CD4-positive, alpha-beta memory T cell (primary cell): ENCODE measurements at regions not wholly inside any gene's neighbourhood (a gene's known extent, or its start where the extent isn't known, plus 50 kb on each side); places are given as distances from the start of the nearest gene placed in this dataset.
A peak's percentile ranks its signal among the peaks of the same experiment; 100 is the strongest.

Experiments
- CTCF ChIA-PET: fragments of 350-600 bp; sonication (Branson Sonifier 250); formaldehyde crosslinking; loops from one replicate; lab custom pipeline; 2021; ENCODE audit warnings: inconsistent platforms; ENCODE audit not compliant: partially characterized antibody; lab: Charles Lee
- POLR2A ChIA-PET: fragments of 350-600 bp; sonication (Branson Sonifier 250); formaldehyde crosslinking; loops from one replicate; lab custom pipeline; 2021; ENCODE audit not compliant: partially characterized antibody; lab: Charles Lee
- DNase-seq, 5 donors: peaks; one replicate each; pipeline versions ENCODE4 v3.0.0 to v3.0.0-alpha.2; 2020 to 2022; ENCODE audit warnings: mixed read lengths in 1 of 5
- H3K27ac ChIP-seq: one replicate; pipeline ENCODE4 v1.7.0; 2013; ENCODE audit warnings: low read depth, low read length
- H3K27me3 ChIP-seq: 2 replicates; pipeline ENCODE4 v1.7.0; 2013; ENCODE audit warnings: mild to moderate bottlenecking, low read length, moderate library complexity; ENCODE audit not compliant: insufficient read depth
- H3K36me3 ChIP-seq: 2 replicates; pipeline ENCODE4 v1.7.0; 2013; ENCODE audit warnings: mild to moderate bottlenecking, low read length, moderate library complexity; ENCODE audit not compliant: insufficient read depth
- H3K4me1 ChIP-seq: 2 replicates; pipeline ENCODE4 v1.7.0; 2013; ENCODE audit warnings: mild to moderate bottlenecking, low read length, moderate library complexity; ENCODE audit not compliant: insufficient read depth
- H3K4me3 ChIP-seq, 2 donors: one replicate each; pipeline ENCODE4 v1.7.0; 2013; ENCODE audit warnings: low read length in 2 of 2, mild to moderate bottlenecking in 1 of 2
- H3K9me3 ChIP-seq, 2 donors: one replicate each; pipeline ENCODE4 v1.7.0; 2013; ENCODE audit warnings: low read length in 2 of 2, control low read depth in 1 of 2; ENCODE audit not compliant: control insufficient read depth in 1 of 2
- H3K27ac Mint-ChIP-seq, 7 donors: one replicate each; pipeline ENCODE4 v1.8.0; 2020 to 2021; ENCODE audit warnings: mixed read lengths in 7 of 7, mild to moderate bottlenecking in 6 of 7, inconsistent platforms in 3 of 7, moderate library complexity in 3 of 7
- H3K27me3 Mint-ChIP-seq, 2 donors: one replicate each; pipeline ENCODE4 v1.8.0; 2020 to 2021; ENCODE audit warnings: mixed read lengths in 2 of 2
- H3K36me3 Mint-ChIP-seq, 2 donors: one replicate each; pipeline ENCODE4 v1.8.0; 2020 to 2021; ENCODE audit warnings: mixed read lengths in 2 of 2, inconsistent platforms in 1 of 2, mild to moderate bottlenecking in 1 of 2
- H3K4me1 Mint-ChIP-seq, 4 donors: one replicate each; pipeline ENCODE4 v1.8.0; 2020 to 2021; ENCODE audit warnings: mixed read lengths in 4 of 4, mild to moderate bottlenecking in 1 of 4
- H3K4me3 Mint-ChIP-seq, 8 donors: one replicate each; pipeline ENCODE4 v1.8.0; 2020 to 2021; ENCODE audit warnings: mixed read lengths in 8 of 8, mild to moderate bottlenecking in 7 of 8, moderate library complexity in 6 of 8, inconsistent platforms in 3 of 8
- H3K9me3 Mint-ChIP-seq, 8 donors: one replicate each; pipeline ENCODE4 v1.8.0; 2020 to 2021; ENCODE audit warnings: mixed read lengths in 8 of 8, mild to moderate bottlenecking in 5 of 8, inconsistent platforms in 3 of 8, moderate library complexity in 1 of 8
- intact Hi-C: fragments of 100-400 bp; cut with micrococcal nuclease; formaldehyde crosslinking; loops from one replicate; pipeline ENCODE4 v1.15.1; 2023

GRCh38 chr14:22304326-22304725, 284.7 kb downstream of the DAD1 start:
- intact Hi-C loops, result loop anchor here (5.0 kb wide), 1 partner anchor 253 kb away; no protein-coding TSS in a partner anchor

DNA sequence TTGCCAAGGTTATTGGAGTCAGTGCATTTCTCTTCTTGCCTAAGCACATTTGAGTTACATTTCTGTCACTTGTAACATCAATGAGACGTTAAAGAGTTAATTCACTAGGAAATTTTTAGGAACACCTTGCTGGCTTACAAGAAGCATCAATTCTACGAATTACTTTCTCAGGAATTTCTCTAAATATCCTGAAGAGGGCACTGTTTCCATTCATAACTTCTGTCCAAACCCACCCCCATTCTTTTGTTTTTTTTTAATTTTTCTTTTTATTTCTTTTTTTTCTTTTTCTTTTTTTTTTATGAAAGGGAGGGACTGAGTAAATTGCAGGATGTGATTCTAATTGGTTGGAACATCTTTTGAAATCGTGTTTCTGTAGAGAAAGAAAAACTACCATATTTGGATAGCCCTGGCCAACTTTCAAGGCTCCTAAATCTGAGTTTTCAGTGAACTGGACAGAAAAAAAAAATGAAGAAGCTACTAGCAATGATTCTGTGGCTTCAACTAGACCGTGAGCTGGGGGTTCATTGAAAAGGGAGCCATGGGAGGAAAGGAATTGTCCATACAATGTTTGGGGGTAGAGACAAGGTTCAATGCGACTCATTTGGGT, 285.3 kb downstream of the DAD1 start:
- CTCF ChIA-PET, result interaction anchor here (0.7 kb wide), 1 partner anchor 267 kb away, joined by 3 read pairs; no protein-coding TSS in a partner anchor
- no peak overlapping the region for H3K27ac ChIP-seq
- peak overlapping the region in 5 of 7 donors; percentile 10 to 68 (median 53) for H3K27ac Mint-ChIP-seq

More at GRCh38 chr14:22304326-22304725, 284.7 kb downstream of the DAD1 start:
- no peak overlapping the region for H3K27ac ChIP-seq
- DNase-seq, result no peak
- no peak overlapping the region for H3K4me3 ChIP-seq
- H3K4me1 ChIP-seq, result no peaks in the 10 kb centered on the region
- H3K27me3 ChIP-seq, result no peaks in the 10 kb centered on the region
- no peaks in the 10 kb centered on the region for H3K9me3 ChIP-seq
- no peaks in the 10 kb centered on the region for H3K4me1 Mint-ChIP-seq
- H3K4me3 Mint-ChIP-seq, result peak overlapping the region in 7 of 8 donors; percentile 57 to 80 (median 66)
- POLR2A ChIA-PET, result interaction anchor here (0.8 kb wide), 1 partner anchor 185 kb away, joined by 3 read pairs; no protein-coding TSS in a partner anchor
- no peaks in the 10 kb centered on the region for H3K36me3 Mint-ChIP-seq
- no peaks in the 10 kb centered on the region for H3K9me3 Mint-ChIP-seq
- no peaks in the 10 kb centered on the region for H3K36me3 ChIP-seq
- H3K27ac Mint-ChIP-seq, result no peak overlapping the region
- no peaks in the 10 kb centered on the region for H3K27me3 Mint-ChIP-seq
- CTCF ChIA-PET, result interaction anchor here (0.7 kb wide), 1 partner anchor 266 kb away, joined by 3 read pairs; no protein-coding TSS in a partner anchor

DNA sequence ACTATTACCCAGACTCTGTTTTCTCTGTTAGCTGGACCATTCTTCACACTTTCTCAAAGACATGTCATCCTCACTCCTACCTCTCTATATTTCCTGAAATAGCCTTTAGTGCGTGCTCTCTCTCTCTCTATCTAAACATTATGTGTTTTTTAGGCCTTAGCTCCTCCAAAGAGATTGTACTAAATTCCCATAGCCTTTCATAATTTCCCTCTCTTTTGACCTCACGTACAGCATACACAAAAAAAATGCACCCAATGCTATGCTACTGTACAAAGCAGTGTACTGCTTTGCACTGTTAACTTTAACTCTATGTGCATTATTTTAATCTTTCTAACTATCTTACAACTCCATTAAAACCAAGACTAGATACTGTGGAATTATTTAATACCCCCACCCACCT, 288.4 kb downstream of the DAD1 start:
- no peaks in the 10 kb centered on the region for H3K4me1 Mint-ChIP-seq
- H3K27ac Mint-ChIP-seq, result no peak overlapping the region
- DNase-seq, result no peak
- no peaks in the 10 kb centered on the region for H3K9me3 Mint-ChIP-seq
- H3K4me3 Mint-ChIP-seq, result no peak overlapping the region
- Histone ChIP-seq H3K9me3 (no peaks in the 10 kb centered on the region), H3K27ac (no peak overlapping the region), H3K4me1 (no peaks in the 10 kb centered on the region), H3K4me3 (no peak overlapping the region), H3K27me3 (no peaks in the 10 kb centered on the region), H3K36me3 (no peaks in the 10 kb centered on the region)
- CTCF ChIA-PET, result no interaction called here
- POLR2A ChIA-PET, result no interaction called here
- no peaks in the 10 kb centered on the region for H3K27me3 Mint-ChIP-seq
- intact Hi-C loops, result loop anchor here (5.0 kb wide), 1 partner anchor 257 kb away; no protein-coding TSS in a partner anchor
- H3K36me3 Mint-ChIP-seq, result no peaks in the 10 kb centered on the region

More for the DNA sequence above, 285.3 kb downstream of the DAD1 start:
- Histone ChIP-seq H3K9me3 (no peaks in the 10 kb centered on the region), H3K4me1 (no peaks in the 10 kb centered on the region), H3K4me3 (no peak overlapping the region), H3K27me3 (no peaks in the 10 kb centered on the region), H3K36me3 (no peaks in the 10 kb centered on the region)
- POLR2A ChIA-PET, result interaction anchor here (0.8 kb wide), 1 partner anchor 186 kb away, joined by 3 read pairs; no protein-coding TSS in a partner anchor
- no peaks in the 10 kb centered on the region for H3K4me1 Mint-ChIP-seq
- H3K36me3 Mint-ChIP-seq, result no peaks in the 10 kb centered on the region
- H3K27me3 Mint-ChIP-seq, result no peaks in the 10 kb centered on the region
- H3K4me3 Mint-ChIP-seq, result peak overlapping the region; percentile 57 to 80 (median 66)
- no peaks in the 10 kb centered on the region for H3K9me3 Mint-ChIP-seq
- no peak for DNase-seq
- intact Hi-C loops, result loop anchor here (5.0 kb wide), 1 partner anchor 254 kb away; no protein-coding TSS in a partner anchor

DNA sequence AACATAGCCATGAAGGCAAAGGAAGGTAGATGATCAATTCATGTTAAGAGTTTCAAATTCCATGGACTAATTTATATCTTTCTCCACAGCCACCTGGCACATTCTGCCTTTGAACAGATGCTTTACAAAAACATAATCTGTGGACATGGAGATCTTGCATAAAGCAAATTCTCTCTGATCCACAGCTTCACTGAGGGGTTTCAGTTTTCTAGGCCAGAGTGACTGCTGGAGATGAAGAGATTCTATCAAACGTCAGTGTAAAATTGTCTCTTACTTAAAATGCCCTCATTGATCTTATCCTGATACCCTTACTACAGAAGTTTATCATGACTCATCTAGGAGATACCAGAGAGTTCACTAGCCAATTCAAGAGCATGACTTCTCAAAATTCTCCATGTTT, 291.6 kb downstream of the DAD1 start:
- Mint-ChIP-seq H3K4me3 (no peak overlapping the region), H3K36me3 (no peaks in the 10 kb centered on the region), H3K4me1 (no peaks in the 10 kb centered on the region), H3K27me3 (no peaks in the 10 kb centered on the region), H3K9me3 (no peaks in the 10 kb centered on the region), H3K27ac (no peak overlapping the region)
- DNase-seq, result no peak
- Histone ChIP-seq H3K9me3 (no peaks in the 10 kb centered on the region), H3K4me1 (no peaks in the 10 kb centered on the region), H3K4me3 (no peak overlapping the region), H3K36me3 (no peaks in the 10 kb centered on the region), H3K27ac (no peak overlapping the region), H3K27me3 (no peaks in the 10 kb centered on the region)
- ChIA-PET POLR2A (interaction anchor here (0.6 kb wide), 1 partner anchor 557 kb away, joined by 3 read pairs; no protein-coding TSS in a partner anchor), CTCF (no interaction called here)
- intact Hi-C loops, result no loop called here

GRCh38 chr14:22296722-22297121, 292.3 kb downstream of the DAD1 start:
- no peaks in the 10 kb centered on the region for H3K9me3 ChIP-seq
- Mint-ChIP-seq H3K4me3 (no peak overlapping the region), H3K9me3 (no peaks in the 10 kb centered on the region), H3K36me3 (no peaks in the 10 kb centered on the region), H3K27me3 (no peaks in the 10 kb centered on the region), H3K4me1 (no peaks in the 10 kb centered on the region), H3K27ac (no peak overlapping the region)
- H3K4me3 ChIP-seq, result no peak overlapping the region
- intact Hi-C loops, result no loop called here
- POLR2A ChIA-PET, result interaction anchor here (0.6 kb wide), 1 partner anchor 558 kb away, joined by 3 read pairs; no protein-coding TSS in a partner anchor
- DNase-seq, result no peak
- H3K27ac ChIP-seq, result no peak overlapping the region
- H3K4me1 ChIP-seq, result no peaks in the 10 kb centered on the region
- H3K36me3 ChIP-seq, result no peaks in the 10 kb centered on the region
- CTCF ChIA-PET, result no interaction called here
- no peaks in the 10 kb centered on the region for H3K27me3 ChIP-seq

GRCh38 chr14:22296088-22296487, 292.9 kb downstream of the DAD1 start:
- CTCF ChIA-PET, result no interaction called here

GRCh38 chr14:22291406-22291805, 297.6 kb downstream of the DAD1 start:
- no peak overlapping the region for H3K27ac ChIP-seq
- no peaks in the 10 kb centered on the region for H3K27me3 Mint-ChIP-seq
- no peaks in the 10 kb centered on the region for H3K9me3 Mint-ChIP-seq
- CTCF ChIA-PET, result no interaction called here
- H3K9me3 ChIP-seq, result no peaks in the 10 kb centered on the region
- POLR2A ChIA-PET, result no interaction called here
- no peaks in the 10 kb centered on the region for H3K36me3 ChIP-seq
- no peak overlapping the region for H3K4me3 ChIP-seq
- no peaks in the 10 kb centered on the region for H3K4me1 ChIP-seq
- H3K36me3 Mint-ChIP-seq, result no peaks in the 10 kb centered on the region
- intact Hi-C loops, result no loop called here
- no peaks in the 10 kb centered on the region for H3K4me1 Mint-ChIP-seq
- DNase-seq, result no peak
- no peak overlapping the region for H3K4me3 Mint-ChIP-seq
- no peak overlapping the region for H3K27ac Mint-ChIP-seq
- no peaks in the 10 kb centered on the region for H3K27me3 ChIP-seq

More at GRCh38 chr14:22296088-22296487, 292.9 kb downstream of the DAD1 start:
- Histone ChIP-seq H3K4me3 (no peak overlapping the region), H3K27ac (no peak overlapping the region), H3K9me3 (no peaks in the 10 kb centered on the region), H3K36me3 (no peaks in the 10 kb centered on the region), H3K4me1 (no peaks in the 10 kb centered on the region), H3K27me3 (no peaks in the 10 kb centered on the region)
- Mint-ChIP-seq H3K4me3 (no peak overlapping the region), H3K36me3 (no peaks in the 10 kb centered on the region), H3K9me3 (no peaks in the 10 kb centered on the region), H3K4me1 (no peaks in the 10 kb centered on the region), H3K27me3 (no peaks in the 10 kb centered on the region), H3K27ac (no peak overlapping the region)
- intact Hi-C loops, result no loop called here
- POLR2A ChIA-PET, result no interaction called here
- DNase-seq, result no peak
